Bronchial epithelial cell (primary cell): ENCODE measurements at regions not wholly inside any gene's neighbourhood (a gene's known extent, or its start where the extent isn't known, plus 50 kb on each side); places are given as distances from the start of the nearest gene placed in this dataset.
"Not testable (repeated sequence)": the region's sequence is repeated elsewhere in the genome, so short reads cannot be mapped to it uniquely, and the experiment has no call there.

Source experiments
- DNase-seq: peaks from one replicate; pipeline ENCODE4 v3.0.0-alpha.2; 2010; ENCODE audit warnings: low read depth
- FAIRE-seq: peaks from 2 replicates; lab custom pipeline; 2011; peaks lifted over from hg19 to GRCh38; lab: Jason Lieb, UNC
- H3K27me3 ChIP-seq: 2 replicates; pipeline ENCODE4 v1.5.1; 2011; ENCODE audit warnings: low read length; ENCODE audit not compliant: control insufficient read depth, insufficient read depth
- H3K36me3 ChIP-seq: 2 replicates; pipeline ENCODE4 v1.5.1; 2011; ENCODE audit warnings: low read length; ENCODE audit not compliant: control insufficient read depth, insufficient read depth
- H3K4me3 ChIP-seq: 2 replicates; pipeline ENCODE4 v1.5.1; 2011; ENCODE audit warnings: mild to moderate bottlenecking, low read depth, low read length, control low read depth
- TF ChIP-seq, protein P1 (sequence below): IDR thresholded peaks from 2 replicates; pipeline ENCODE4 v1.5.1; 2011; ENCODE audit warnings: mild to moderate bottlenecking, moderate library complexity, low read length, control low read depth, inconsistent platforms; ENCODE audit not compliant: insufficient read depth, severe bottlenecking

DNA sequence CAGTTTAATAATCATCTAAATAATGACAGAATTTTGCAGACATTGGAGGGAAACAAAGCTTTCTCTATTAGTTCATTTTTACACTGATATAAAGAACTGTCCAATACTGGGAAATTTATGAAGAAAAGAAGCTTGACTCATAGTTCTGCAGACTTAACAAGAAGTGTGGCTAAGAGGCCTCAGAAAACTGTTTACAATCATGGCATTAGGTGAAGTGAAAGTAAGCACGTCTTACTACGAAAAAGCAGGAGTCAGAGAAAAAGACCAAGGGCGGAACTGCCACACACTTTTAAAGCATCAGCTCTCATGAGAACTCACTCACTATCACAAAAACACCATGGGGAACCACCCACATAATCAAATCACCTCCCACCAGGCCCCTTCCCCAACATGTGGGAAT, 804.4 kb downstream of the FLRT2 start:
- FAIRE-seq (no peak), DNase-seq (no peak)
- no peak overlapping the region for H3K4me3 ChIP-seq
- TF ChIP-seq, protein P1, sequence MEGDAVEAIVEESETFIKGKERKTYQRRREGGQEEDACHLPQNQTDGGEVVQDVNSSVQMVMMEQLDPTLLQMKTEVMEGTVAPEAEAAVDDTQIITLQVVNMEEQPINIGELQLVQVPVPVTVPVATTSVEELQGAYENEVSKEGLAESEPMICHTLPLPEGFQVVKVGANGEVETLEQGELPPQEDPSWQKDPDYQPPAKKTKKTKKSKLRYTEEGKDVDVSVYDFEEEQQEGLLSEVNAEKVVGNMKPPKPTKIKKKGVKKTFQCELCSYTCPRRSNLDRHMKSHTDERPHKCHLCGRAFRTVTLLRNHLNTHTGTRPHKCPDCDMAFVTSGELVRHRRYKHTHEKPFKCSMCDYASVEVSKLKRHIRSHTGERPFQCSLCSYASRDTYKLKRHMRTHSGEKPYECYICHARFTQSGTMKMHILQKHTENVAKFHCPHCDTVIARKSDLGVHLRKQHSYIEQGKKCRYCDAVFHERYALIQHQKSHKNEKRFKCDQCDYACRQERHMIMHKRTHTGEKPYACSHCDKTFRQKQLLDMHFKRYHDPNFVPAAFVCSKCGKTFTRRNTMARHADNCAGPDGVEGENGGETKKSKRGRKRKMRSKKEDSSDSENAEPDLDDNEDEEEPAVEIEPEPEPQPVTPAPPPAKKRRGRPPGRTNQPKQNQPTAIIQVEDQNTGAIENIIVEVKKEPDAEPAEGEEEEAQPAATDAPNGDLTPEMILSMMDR = no peak
- H3K36me3 ChIP-seq = no peaks in the 10 kb centered on the region
- H3K27me3 ChIP-seq = no peaks in the 10 kb centered on the region

DNA sequence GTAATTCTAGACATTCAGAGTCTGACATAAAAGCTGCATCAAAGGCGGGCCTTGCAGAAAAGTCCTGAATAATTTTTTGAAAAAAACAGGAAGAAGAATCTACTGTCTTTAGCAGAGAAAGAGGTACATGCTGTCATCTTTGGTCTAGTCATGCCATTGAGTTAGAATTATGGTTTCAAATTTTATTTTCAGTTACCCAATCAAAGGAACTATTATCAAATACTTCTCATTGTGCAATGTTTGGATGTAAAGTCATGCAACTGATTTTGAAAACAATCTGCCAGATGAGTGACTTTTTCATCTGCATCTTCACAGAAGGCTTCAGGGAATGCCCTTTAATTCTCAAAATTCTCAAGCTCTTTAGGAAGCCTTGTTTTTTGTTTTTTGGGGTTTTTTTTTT, 803.5 kb downstream of the FLRT2 start:
- FAIRE-seq = no peak

DNA sequence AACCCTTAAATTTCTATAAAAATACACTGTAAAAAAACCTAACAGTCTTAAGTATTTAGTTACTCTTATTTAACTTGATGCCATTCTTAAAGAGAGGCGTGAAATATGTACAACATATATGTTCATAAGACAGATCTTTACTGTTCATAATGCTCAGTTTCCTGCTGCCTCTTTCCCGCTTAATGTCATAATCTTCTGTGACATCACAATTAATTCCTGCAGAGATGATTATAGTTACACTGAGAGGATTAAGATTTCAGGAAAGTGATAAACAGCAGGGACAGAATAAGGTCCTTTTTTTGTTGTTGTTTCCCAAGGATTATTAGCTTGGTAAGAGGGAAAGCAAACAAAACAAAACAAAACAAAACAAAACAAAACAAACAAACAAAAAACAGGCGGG, 801.4 kb downstream of the FLRT2 start:
- no peaks in the 10 kb centered on the region for H3K27me3 ChIP-seq
- H3K36me3 ChIP-seq = no peaks in the 10 kb centered on the region
- FAIRE-seq (no peak), DNase-seq (no peak)
- TF ChIP-seq, protein P1 = no peak
- no peak overlapping the region for H3K4me3 ChIP-seq

More for the DNA sequence above, 803.5 kb downstream of the FLRT2 start:
- TF ChIP-seq, protein P1 = no peak
- no peak overlapping the region for H3K4me3 ChIP-seq
- H3K27me3 ChIP-seq = no peaks in the 10 kb centered on the region
- DNase-seq = no peak
- no peaks in the 10 kb centered on the region for H3K36me3 ChIP-seq

DNA sequence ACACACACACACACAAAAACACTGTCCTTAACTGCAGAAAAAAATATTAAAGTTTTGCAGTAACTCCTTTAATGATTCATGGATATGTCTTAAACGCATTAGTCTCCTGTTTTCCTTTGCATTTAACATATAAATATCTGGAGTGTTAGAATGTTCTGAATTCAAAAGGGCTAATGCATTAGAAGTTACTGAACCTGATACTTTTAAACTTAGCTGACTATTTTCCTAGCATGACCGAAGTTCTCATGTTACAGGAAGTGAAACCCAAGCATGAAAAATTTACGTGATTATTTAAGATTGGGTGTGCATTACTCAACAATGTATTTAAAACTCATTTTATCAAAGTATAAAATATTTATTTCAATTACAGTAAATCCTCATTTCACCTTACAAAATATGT, 791.2 kb downstream of the FLRT2 start:
- DNase-seq (no peak), FAIRE-seq (no peak)

DNA sequence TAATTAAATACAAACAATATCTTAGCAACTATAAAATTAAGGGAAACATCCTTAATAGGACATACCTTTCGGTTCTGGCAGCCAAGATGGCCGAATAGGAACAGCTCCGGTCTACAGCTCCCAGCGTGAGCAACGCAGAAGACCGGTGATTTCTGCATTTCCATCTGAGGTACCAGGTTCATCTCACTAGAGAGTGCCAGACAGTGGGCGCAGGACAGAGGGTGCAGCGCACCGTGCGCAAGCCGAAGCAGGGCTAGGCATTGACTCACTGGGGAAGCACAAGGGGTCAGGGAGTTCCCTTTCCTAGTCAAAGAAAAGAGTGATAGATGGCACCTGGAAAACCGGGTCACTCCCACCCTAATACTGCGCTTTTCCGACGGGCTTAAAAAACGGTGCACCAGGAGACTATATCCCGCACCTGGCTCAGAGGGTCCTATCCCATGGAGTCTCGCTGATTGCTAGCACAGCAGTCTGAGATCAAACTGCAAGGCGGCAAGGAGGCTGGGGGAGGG, 782.3 kb downstream of the FLRT2 start:
- not testable (repeated sequence) for FAIRE-seq, DNase-seq, H3K27me3 ChIP-seq, H3K36me3 ChIP-seq, H3K4me3 ChIP-seq

More for the DNA sequence above, 791.2 kb downstream of the FLRT2 start:
- no peaks in the 10 kb centered on the region for H3K36me3 ChIP-seq
- H3K27me3 ChIP-seq = no peaks in the 10 kb centered on the region
- no peak overlapping the region for H3K4me3 ChIP-seq
- TF ChIP-seq, protein P1 = no peak

DNA sequence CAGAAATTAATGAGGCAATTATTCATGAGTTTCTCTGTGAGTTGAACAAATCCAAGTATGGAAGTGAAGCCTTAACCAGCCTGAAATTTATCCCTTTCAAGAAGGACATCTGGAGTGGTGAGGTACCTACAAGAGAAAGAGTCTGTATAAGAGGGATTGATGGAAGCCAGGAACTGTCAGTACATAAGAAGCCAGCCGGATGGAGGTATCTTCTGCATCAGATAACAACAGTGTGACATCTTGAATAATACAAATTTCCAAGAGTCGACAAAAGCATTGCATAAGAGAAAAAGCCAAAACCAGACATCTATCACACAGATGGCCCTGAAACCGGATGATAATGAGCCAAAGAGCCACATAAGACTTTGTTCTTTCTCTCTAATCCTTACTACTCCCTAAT, 781.2 kb downstream of the FLRT2 start:
- Histone ChIP-seq H3K36me3 (no peaks in the 10 kb centered on the region), H3K4me3 (no peak overlapping the region), H3K27me3 (no peaks in the 10 kb centered on the region)
- TF ChIP-seq, protein P1 = no peak
- no peak for FAIRE-seq
- DNase-seq = no peak
